B cell (primary cell): ENCODE measurements at regions not wholly inside any gene's neighbourhood (a gene's known extent, or its start where the extent isn't known, plus 50 kb on each side); places are given as distances from the start of the nearest gene placed in this dataset.

Experiments used
- CTCF ChIP-seq: fragments of 200-600 bp; IDR thresholded peaks from one replicate; pipeline ENCODE4 v1.8.0; 2022; ENCODE audit warnings: antibody characterized with exemption, mild to moderate bottlenecking
- EZH2 ChIP-seq: IDR thresholded peaks from 2 replicates; pipeline ENCODE4 v1.6.1; 2012; ENCODE audit warnings: borderline replicate concordance, low read depth, mild to moderate bottlenecking, moderate library complexity, low read length; ENCODE audit not compliant: insufficient read depth, poor library complexity, severe bottlenecking

GRCh38 chr16:63442246-63442645, 1406.0 kb upstream of the CDH8 start:
- no peak for TF ChIP-seq CTCF
- no peak for TF ChIP-seq EZH2
